ENCODE measurements at regions not wholly inside any gene's neighbourhood (a gene's known extent, or its start where the extent isn't known, plus 50 kb on each side); places are given as distances from the start of the nearest gene placed in this dataset.

- TF ChIP-seq, protein P1, sequence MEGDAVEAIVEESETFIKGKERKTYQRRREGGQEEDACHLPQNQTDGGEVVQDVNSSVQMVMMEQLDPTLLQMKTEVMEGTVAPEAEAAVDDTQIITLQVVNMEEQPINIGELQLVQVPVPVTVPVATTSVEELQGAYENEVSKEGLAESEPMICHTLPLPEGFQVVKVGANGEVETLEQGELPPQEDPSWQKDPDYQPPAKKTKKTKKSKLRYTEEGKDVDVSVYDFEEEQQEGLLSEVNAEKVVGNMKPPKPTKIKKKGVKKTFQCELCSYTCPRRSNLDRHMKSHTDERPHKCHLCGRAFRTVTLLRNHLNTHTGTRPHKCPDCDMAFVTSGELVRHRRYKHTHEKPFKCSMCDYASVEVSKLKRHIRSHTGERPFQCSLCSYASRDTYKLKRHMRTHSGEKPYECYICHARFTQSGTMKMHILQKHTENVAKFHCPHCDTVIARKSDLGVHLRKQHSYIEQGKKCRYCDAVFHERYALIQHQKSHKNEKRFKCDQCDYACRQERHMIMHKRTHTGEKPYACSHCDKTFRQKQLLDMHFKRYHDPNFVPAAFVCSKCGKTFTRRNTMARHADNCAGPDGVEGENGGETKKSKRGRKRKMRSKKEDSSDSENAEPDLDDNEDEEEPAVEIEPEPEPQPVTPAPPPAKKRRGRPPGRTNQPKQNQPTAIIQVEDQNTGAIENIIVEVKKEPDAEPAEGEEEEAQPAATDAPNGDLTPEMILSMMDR (IDR thresholded peaks at IDR 0.05), result no peak
- TF ChIP-seq, protein P2, sequence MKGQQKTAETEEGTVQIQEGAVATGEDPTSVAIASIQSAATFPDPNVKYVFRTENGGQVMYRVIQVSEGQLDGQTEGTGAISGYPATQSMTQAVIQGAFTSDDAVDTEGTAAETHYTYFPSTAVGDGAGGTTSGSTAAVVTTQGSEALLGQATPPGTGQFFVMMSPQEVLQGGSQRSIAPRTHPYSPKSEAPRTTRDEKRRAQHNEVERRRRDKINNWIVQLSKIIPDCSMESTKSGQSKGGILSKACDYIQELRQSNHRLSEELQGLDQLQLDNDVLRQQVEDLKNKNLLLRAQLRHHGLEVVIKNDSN (CRISPR knock-in tag; IDR thresholded peaks at IDR 0.05), result no peak
- TF ChIP-seq, protein P3, sequence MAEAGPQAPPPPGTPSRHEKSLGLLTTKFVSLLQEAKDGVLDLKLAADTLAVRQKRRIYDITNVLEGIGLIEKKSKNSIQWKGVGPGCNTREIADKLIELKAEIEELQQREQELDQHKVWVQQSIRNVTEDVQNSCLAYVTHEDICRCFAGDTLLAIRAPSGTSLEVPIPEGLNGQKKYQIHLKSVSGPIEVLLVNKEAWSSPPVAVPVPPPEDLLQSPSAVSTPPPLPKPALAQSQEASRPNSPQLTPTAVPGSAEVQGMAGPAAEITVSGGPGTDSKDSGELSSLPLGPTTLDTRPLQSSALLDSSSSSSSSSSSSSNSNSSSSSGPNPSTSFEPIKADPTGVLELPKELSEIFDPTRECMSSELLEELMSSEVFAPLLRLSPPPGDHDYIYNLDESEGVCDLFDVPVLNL (CRISPR knock-in tag; IDR thresholded peaks at IDR 0.05; ENCODE audit: borderline replicate concordance, low read depth), result no peak
- TF ChIP-seq MAX (CRISPR knock-in tag; IDR thresholded peaks at IDR 0.05), result no peak
- no peak for TF ChIP-seq ZBTB43 (CRISPR knock-in tag; IDR thresholded peaks at IDR 0.05)
- TF ChIP-seq ZNF232 (CRISPR knock-in tag; IDR thresholded peaks at IDR 0.05), result no peak
- no peak for TF ChIP-seq AFF4 (CRISPR knock-in tag; IDR thresholded peaks at IDR 0.05; ENCODE audit: borderline replicate concordance)
- TF ChIP-seq FOXP1 (CRISPR knock-in tag; IDR thresholded peaks at IDR 0.05; ENCODE audit: borderline replicate concordance), result no peak
Observed at GRCh38 chr6:126721581-126722160, 381.8 kb downstream of the CENPW start.

Data from WTC11 (cell line).